ENCODE measurements at regions not wholly inside any gene's neighbourhood (a gene's known extent, or its start where the extent isn't known, plus 50 kb on each side); places are given as distances from the start of the nearest gene placed in this dataset.

GRCh38 chr3:167909504-167909896 lies 174.0 kb downstream of the SERPINI1 start:
- TF ChIP-seq CTCF (conservative IDR thresholded peaks at IDR 0.05; ENCODE audit: low read depth, low read length) (no peak), POLR2A (IDR thresholded peaks at IDR 0.05; ENCODE audit: low read depth, low read length) (no peak), FOS (IDR thresholded peaks at IDR 0.05; ENCODE audit: low read depth, low read length) (no peak), MAZ (IDR thresholded peaks at IDR 0.05; ENCODE audit: borderline replicate concordance, low read depth, low read length) (no peak), RAD21 (IDR thresholded peaks at IDR 0.05; ENCODE audit: low read length) (no peak), SMC3 (IDR thresholded peaks at IDR 0.05; ENCODE audit: low read depth, low read length) (no peak), CHD1 (IDR thresholded peaks at IDR 0.05; ENCODE audit: low read depth, low read length) (no peak)

All from IMR-90 (cell line).